K562 (cell line): ENCODE measurements at regions not wholly inside any gene's neighbourhood (a gene's known extent, or its start where the extent isn't known, plus 50 kb on each side); places are given as distances from the start of the nearest gene placed in this dataset.

Source experiments
- ARID3A ChIP-seq: IDR thresholded peaks from 2 replicates; pipeline ENCODE4 v1.6.1; 2012; ENCODE audit warnings: low read depth, low read length, improper control_type of control experiment, borderline replicate concordance
- CHD2 ChIP-seq: IDR thresholded peaks from 2 replicates; pipeline ENCODE4 v1.6.1; 2011; ENCODE audit warnings: low read depth, low read length
- POLR2A ChIP-seq: fragments of 450-650 bp; conservative IDR thresholded peaks from 2 replicates; pipeline ENCODE4 v1.6.1; 2016
- RB1 ChIP-seq: fragments of 450-650 bp; IDR thresholded peaks from 2 replicates; pipeline ENCODE4 v1.6.1; 2017; ENCODE audit warnings: low read depth, mild to moderate bottlenecking
- SAP30 ChIP-seq: fragments of 200-600 bp; sonication (generic); IDR thresholded peaks from 2 replicates; pipeline ENCODE4 v1.6.1; 2012; ENCODE audit warnings: borderline replicate concordance, low read depth, mild to moderate bottlenecking, moderate library complexity, low read length, control low read depth, inconsistent platforms; ENCODE audit not compliant: insufficient read depth, poor library complexity, severe bottlenecking
- ZNF174 ChIP-seq: fragments of 250-450 bp; sonication (Bioruptor Pico); IDR thresholded peaks from 2 replicates; pipeline ENCODE4 v1.4.0; 2020; ENCODE audit warnings: mild to moderate bottlenecking

- TF ChIP-seq RB1, result no peak
- no peak for TF ChIP-seq ARID3A
- TF ChIP-seq ZNF174 (CRISPR knock-in tag), result no peak
- no peak for TF ChIP-seq POLR2A
- no peak for TF ChIP-seq SAP30
- no peak for TF ChIP-seq CHD2
These were observed 130.6 kb upstream of the ATP5MC3 start for GRCh38 chr2:175312137-175312536.
